ENCODE measurements at regions not wholly inside any gene's neighbourhood (a gene's known extent, or its start where the extent isn't known, plus 50 kb on each side); places are given as distances from the start of the nearest gene placed in this dataset.

DNA sequence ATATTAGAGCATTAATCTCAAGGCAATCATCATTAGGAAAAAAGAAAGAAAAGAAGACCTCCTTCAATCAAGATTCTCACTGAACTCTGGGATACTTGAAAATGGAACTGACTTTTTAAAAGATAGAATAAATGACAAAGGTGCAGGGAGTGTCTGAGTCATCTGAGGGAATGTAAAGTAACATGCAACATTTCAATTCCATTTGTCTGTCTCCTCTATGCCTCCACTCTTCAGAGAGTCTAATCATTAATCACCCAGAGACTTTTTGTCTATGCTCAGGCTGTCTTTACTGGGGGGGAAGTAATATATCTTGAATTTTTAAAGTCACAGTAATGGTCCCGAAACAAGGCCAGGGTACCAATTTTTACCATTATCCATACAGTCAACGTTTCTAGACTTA is 55.0 kb upstream of the PACRGL start:
- Mint-ChIP-seq H3K27ac (no peak overlapping the region), H3K4me1 (no peaks in the 10 kb centered on the region), H3K36me3 (no peaks in the 10 kb centered on the region), H3K27me3 (peaks cover 6 to 20% of the 10 kb centered on the region in 2 donors), H3K9me3 (peaks cover 0 to 6% (median 0%) of the 10 kb centered on the region in 3 donors), H3K4me3 (no peak overlapping the region)
- Histone ChIP-seq H3K9me3 (no peaks in the 10 kb centered on the region), H3K36me3 (ENCODE audit: control insufficient read depth in 2 of 2, extremely low read depth in 1 of 2, insufficient read depth in 1 of 2, low read length in 1 of 2) (no peaks in the 10 kb centered on the region), H3K4me1 (ENCODE audit: control insufficient read depth in 1 of 2, extremely low read depth in 1 of 2, insufficient read depth in 2 of 2, low read length in 2 of 2) (no peaks in the 10 kb centered on the region), H3K4me3 (ENCODE audit: control insufficient read depth in 1 of 2, extremely low read depth in 1 of 2, low read length in 1 of 2) (no peak overlapping the region), H3K27me3 (replicated peaks in 1 of 2; ENCODE audit: control insufficient read depth in 2 of 2, extremely low read depth in 1 of 2, insufficient read depth in 2 of 2, low read length in 1 of 2) (peaks cover 0 to 9% of the 10 kb centered on the region in 2 experiments), H3K27ac (ENCODE audit: low read length) (no peak overlapping the region)
- DNase-seq, result no peak
- no peak for ATAC-seq (replicated peaks in 1 of 4)
- CTCF ChIA-PET, result no interaction called here
- no CpG with 5 or more reads among the region's 2 CpGs for WGBS (ENCODE audit: insufficient coverage)
- POLR2A ChIA-PET, result no interaction called here

GRCh38 chr4:20646287-20646686 is 54.0 kb upstream of the PACRGL start:
- no peaks in the 10 kb centered on the region for H3K4me1 Mint-ChIP-seq
- no peaks in the 10 kb centered on the region for H3K4me1 ChIP-seq (ENCODE audit: control insufficient read depth in 1 of 2, extremely low read depth in 1 of 2, insufficient read depth in 2 of 2, low read length in 2 of 2)
- CTCF ChIA-PET, result no interaction called here

More at GRCh38 chr4:20646287-20646686, 54.0 kb upstream of the PACRGL start:
- POLR2A ChIA-PET, result no interaction called here
- ATAC-seq (replicated peaks in 1 of 4) (no peak), DNase-seq (no peak)
- H3K9me3 ChIP-seq, result no peaks in the 10 kb centered on the region
- Mint-ChIP-seq H3K36me3 (no peaks in the 10 kb centered on the region), H3K27me3 (peaks cover 6 to 24% of the 10 kb centered on the region in 2 donors), H3K4me3 (no peak overlapping the region), H3K9me3 (peaks cover 0 to 3% (median 0%) of the 10 kb centered on the region in 3 donors), H3K27ac (no peak overlapping the region)
- no peak overlapping the region for H3K4me3 ChIP-seq (ENCODE audit: control insufficient read depth in 1 of 2, extremely low read depth in 1 of 2, low read length in 1 of 2)
- no peak overlapping the region for H3K27ac ChIP-seq (ENCODE audit: low read length)
- no peaks in the 10 kb centered on the region for H3K36me3 ChIP-seq (ENCODE audit: control insufficient read depth in 2 of 2, extremely low read depth in 1 of 2, insufficient read depth in 1 of 2, low read length in 1 of 2)
- peaks cover 0 to 13% of the 10 kb centered on the region in 2 experiments for H3K27me3 ChIP-seq (replicated peaks in 1 of 2; ENCODE audit: control insufficient read depth in 2 of 2, extremely low read depth in 1 of 2, insufficient read depth in 2 of 2, low read length in 1 of 2)

Data from T-cell (primary cell).